ENCODE measurements at regions not wholly inside any gene's neighbourhood (a gene's known extent, or its start where the extent isn't known, plus 50 kb on each side); places are given as distances from the start of the nearest gene placed in this dataset.
"Not testable (repeated sequence)": the region's sequence is repeated elsewhere in the genome, so short reads cannot be mapped to it uniquely, and the experiment has no call there.

GRCh38 chr15:79728867-79729266, 167.9 kb downstream of the MTHFS start:
- no peak overlapping the region for H3K27ac ChIP-seq
- DNase-seq (ENCODE audit: low read depth, low spot score): no peak

- no peak for DNase-seq (ENCODE audit: low read depth, low spot score)
- no peak overlapping the region for H3K27ac ChIP-seq
Measured at GRCh38 chr15:79736435-79737000, 160.3 kb downstream of the MTHFS start.

GRCh38 chr15:79738143-79738542, 158.7 kb downstream of the MTHFS start:
- no peak overlapping the region for H3K27ac ChIP-seq
- no peak for DNase-seq (ENCODE audit: low read depth, low spot score)

GRCh38 chr15:79740561-79740960, 156.3 kb downstream of the MTHFS start:
- H3K27ac ChIP-seq: no peak overlapping the region
- no peak for DNase-seq (ENCODE audit: low read depth, low spot score)

GRCh38 chr15:79743032-79743431, 153.8 kb downstream of the MTHFS start:
- no peak overlapping the region for H3K27ac ChIP-seq

GRCh38 chr15:79744485-79744884, 152.3 kb downstream of the MTHFS start:
- H3K27ac ChIP-seq; DNase-seq (ENCODE audit: low read depth, low spot score): not testable (repeated sequence)

More at GRCh38 chr15:79743032-79743431, 153.8 kb downstream of the MTHFS start:
- DNase-seq (ENCODE audit: low read depth, low spot score): no peak

- no peak for DNase-seq (ENCODE audit: low read depth, low spot score)
- H3K27ac ChIP-seq: no peak overlapping the region
Measured at GRCh38 chr15:79756365-79756764, 140.4 kb downstream of the MTHFS start.

GRCh38 chr15:79765081-79765480, 131.7 kb downstream of the MTHFS start:
- no peak overlapping the region for H3K27ac ChIP-seq
- no peak for DNase-seq (ENCODE audit: low read depth, low spot score)

GRCh38 chr15:79769069-79769481, 127.7 kb downstream of the MTHFS start:
- DNase-seq (ENCODE audit: low read depth, low spot score): no peak

GRCh38 chr15:79769933-79770759, 126.7 kb downstream of the MTHFS start:
- no peak overlapping the region for H3K27ac ChIP-seq
- DNase-seq (ENCODE audit: low read depth, low spot score): no peak

More at GRCh38 chr15:79769069-79769481, 127.7 kb downstream of the MTHFS start:
- no peak overlapping the region for H3K27ac ChIP-seq

GRCh38 chr15:79773128-79773527, 123.7 kb downstream of the MTHFS start:
- DNase-seq (ENCODE audit: low read depth, low spot score): no peak
- H3K27ac ChIP-seq: no peak overlapping the region

GRCh38 chr15:79775821-79776220, 121.0 kb downstream of the MTHFS start:
- DNase-seq (ENCODE audit: low read depth, low spot score): no peak
- H3K27ac ChIP-seq: no peak overlapping the region

GRCh38 chr15:79777916-79778315, 118.9 kb downstream of the MTHFS start:
- DNase-seq (ENCODE audit: low read depth, low spot score): no peak
- no peak overlapping the region for H3K27ac ChIP-seq

GRCh38 chr15:79778378-79778990, 118.3 kb downstream of the MTHFS start:
- DNase-seq (ENCODE audit: low read depth, low spot score): no peak
- H3K27ac ChIP-seq: no peak overlapping the region

- H3K27ac ChIP-seq: no peak overlapping the region
- DNase-seq (ENCODE audit: low read depth, low spot score): no peak
Measured at GRCh38 chr15:79779746-79780145, 117.1 kb downstream of the MTHFS start.

- DNase-seq (ENCODE audit: low read depth, low spot score); H3K27ac ChIP-seq: not testable (repeated sequence)
Measured at GRCh38 chr15:79782307-79782706, 114.5 kb downstream of the MTHFS start.
